ENCODE measurements at regions not wholly inside any gene's neighbourhood (a gene's known extent, or its start where the extent isn't known, plus 50 kb on each side); places are given as distances from the start of the nearest gene placed in this dataset.
"Not testable (repeated sequence)": the region's sequence is repeated elsewhere in the genome, so short reads cannot be mapped to it uniquely, and the experiment has no call there.

GRCh38 chr3:147257944-147258343, 148.4 kb downstream of the ZIC4 start:
- Histone ChIP-seq H3K27me3 (no peaks in the 10 kb centered on the region), H3K4me1 (no peaks in the 10 kb centered on the region), H3K36me3 (no peaks in the 10 kb centered on the region), H3K27ac (no peak overlapping the region), H3K9me3 (no peaks in the 10 kb centered on the region), H3K4me3 (replicated peaks in 1 of 3) (no peak overlapping the region)
- TF ChIP-seq POLR2A (IDR thresholded peaks at IDR 0.05): no peak
- TF ChIP-seq, protein P1, sequence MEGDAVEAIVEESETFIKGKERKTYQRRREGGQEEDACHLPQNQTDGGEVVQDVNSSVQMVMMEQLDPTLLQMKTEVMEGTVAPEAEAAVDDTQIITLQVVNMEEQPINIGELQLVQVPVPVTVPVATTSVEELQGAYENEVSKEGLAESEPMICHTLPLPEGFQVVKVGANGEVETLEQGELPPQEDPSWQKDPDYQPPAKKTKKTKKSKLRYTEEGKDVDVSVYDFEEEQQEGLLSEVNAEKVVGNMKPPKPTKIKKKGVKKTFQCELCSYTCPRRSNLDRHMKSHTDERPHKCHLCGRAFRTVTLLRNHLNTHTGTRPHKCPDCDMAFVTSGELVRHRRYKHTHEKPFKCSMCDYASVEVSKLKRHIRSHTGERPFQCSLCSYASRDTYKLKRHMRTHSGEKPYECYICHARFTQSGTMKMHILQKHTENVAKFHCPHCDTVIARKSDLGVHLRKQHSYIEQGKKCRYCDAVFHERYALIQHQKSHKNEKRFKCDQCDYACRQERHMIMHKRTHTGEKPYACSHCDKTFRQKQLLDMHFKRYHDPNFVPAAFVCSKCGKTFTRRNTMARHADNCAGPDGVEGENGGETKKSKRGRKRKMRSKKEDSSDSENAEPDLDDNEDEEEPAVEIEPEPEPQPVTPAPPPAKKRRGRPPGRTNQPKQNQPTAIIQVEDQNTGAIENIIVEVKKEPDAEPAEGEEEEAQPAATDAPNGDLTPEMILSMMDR (IDR thresholded peaks at IDR 0.05): no peak
- no peak for DNase-seq
- intact Hi-C loops (cut with DNase I): no loop called here
- WGBS, 2 donors: 88 to 92% methylated on average over 2 of the region's 2 CpGs

DNA sequence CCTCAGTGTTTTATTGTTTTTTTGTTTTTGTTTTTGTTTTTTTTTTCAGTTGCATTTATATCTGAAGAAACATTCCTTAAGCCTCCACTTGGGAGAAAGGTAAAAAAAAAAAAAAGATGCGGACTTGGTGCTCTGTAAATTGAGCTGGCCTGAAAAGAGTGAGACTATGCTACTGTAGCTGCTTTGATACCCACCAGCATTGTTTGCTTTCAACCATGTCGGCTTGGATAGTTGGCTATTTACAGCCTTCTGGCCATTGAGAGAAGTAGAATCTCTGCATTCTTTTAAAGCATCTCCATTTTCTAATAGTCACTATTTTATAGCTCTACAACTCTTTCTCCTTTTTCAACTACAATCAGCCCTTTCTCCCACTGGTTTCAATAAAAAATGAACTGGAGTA, 149.6 kb downstream of the ZIC4 start:
- no peaks in the 10 kb centered on the region for H3K9me3 ChIP-seq
- H3K4me1 ChIP-seq: no peaks in the 10 kb centered on the region
- WGBS, 2 donors: 60 to 68% methylated on average over 2 of the region's 2 CpGs
- no peak overlapping the region for H3K4me3 ChIP-seq (replicated peaks in 1 of 3)
- H3K27ac ChIP-seq: no peak overlapping the region
- no peak for TF ChIP-seq POLR2A (IDR thresholded peaks at IDR 0.05)
- TF ChIP-seq, protein P1 (IDR thresholded peaks at IDR 0.05): no peak
- H3K36me3 ChIP-seq: no peaks in the 10 kb centered on the region
- no peak for DNase-seq
- intact Hi-C loops (cut with DNase I): no loop called here
- no peaks in the 10 kb centered on the region for H3K27me3 ChIP-seq

DNA sequence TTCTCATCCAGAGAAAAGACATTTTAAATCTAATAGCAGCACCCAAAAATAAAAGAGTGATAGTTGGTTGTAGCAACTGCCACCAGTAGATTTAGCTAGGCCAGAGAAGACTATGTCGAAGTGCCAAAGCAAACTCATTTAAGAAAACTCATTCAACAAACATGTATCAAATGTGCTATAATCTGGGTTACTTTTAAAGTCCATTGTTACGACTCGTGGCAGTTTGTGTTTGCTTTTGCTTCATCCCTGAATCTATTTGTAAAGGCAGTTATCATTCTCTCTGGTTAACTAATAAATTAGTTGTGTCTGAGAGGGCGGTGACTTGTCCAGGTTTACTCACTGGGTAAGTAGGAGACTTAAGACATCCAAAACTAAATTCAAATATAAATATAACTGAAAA, 159.4 kb downstream of the ZIC4 start:
- Histone ChIP-seq H3K4me3 (replicated peaks in 1 of 3) (no peak overlapping the region), H3K36me3 (no peaks in the 10 kb centered on the region), H3K9me3 (no peaks in the 10 kb centered on the region), H3K4me1 (no peaks in the 10 kb centered on the region), H3K27ac (no peak overlapping the region), H3K27me3 (no peaks in the 10 kb centered on the region)
- 82 to 91% methylated on average over 4 of the region's 4 CpGs for WGBS, 2 donors
- DNase-seq: no peak
- intact Hi-C loops (cut with DNase I): no loop called here
- no peak for TF ChIP-seq POLR2A (IDR thresholded peaks at IDR 0.05)
- TF ChIP-seq, protein P1 (IDR thresholded peaks at IDR 0.05): no peak

DNA sequence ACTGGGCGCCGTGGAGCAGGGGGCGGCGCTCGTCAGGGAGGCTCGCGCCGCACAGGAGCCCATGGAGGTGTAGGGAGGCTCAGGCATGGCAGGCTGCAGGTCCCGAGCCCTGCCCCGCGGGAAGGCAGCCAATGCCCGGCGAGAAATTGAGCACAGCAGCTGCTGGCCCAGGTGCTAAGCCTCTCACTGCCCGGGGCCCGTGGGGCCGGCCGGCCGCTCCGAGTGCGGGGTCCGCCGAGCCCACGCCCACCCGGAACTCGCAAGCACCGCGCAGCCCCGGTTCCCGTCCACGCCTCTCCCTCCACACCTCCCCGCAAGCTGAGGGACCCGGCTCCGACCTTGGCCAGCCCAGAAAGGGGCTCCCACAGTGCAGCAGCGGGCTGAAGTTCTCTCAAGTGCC, 160.7 kb downstream of the ZIC4 start:
- H3K4me1 ChIP-seq; H3K36me3 ChIP-seq; H3K27me3 ChIP-seq; H3K27ac ChIP-seq; DNase-seq; H3K4me3 ChIP-seq (replicated peaks in 1 of 3); H3K9me3 ChIP-seq; intact Hi-C loops (cut with DNase I): not testable (repeated sequence)
- 98 to 99% methylated on average over 20 to 33 of the region's 34 CpGs for WGBS, 2 donors

DNA sequence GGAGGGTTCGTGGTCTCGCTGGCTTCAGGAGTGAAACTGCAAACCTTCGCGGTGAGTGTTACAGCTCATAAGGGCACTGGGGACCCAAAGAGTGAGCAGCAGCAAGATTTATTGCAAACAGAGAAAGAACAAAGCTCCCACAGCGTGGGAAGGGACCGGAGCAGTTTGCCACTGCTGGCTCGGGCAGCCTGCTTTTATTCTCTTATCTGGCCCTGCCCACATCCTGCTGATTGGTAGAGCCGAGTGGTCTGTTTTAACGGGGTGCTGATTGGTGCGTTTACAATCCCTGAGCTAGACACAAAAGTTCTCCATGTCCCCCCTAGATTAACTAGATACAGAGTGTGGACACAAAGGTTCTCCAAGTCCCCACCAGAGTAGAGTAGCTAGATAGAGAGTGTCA, 161.3 kb downstream of the ZIC4 start:
- WGBS, 2 donors: 92% methylated on average over 10 of the region's 10 CpGs
- intact Hi-C loops (cut with DNase I); H3K27ac ChIP-seq; H3K36me3 ChIP-seq; H3K9me3 ChIP-seq; H3K4me3 ChIP-seq (replicated peaks in 1 of 3); H3K4me1 ChIP-seq; H3K27me3 ChIP-seq; DNase-seq: not testable (repeated sequence)

DNA sequence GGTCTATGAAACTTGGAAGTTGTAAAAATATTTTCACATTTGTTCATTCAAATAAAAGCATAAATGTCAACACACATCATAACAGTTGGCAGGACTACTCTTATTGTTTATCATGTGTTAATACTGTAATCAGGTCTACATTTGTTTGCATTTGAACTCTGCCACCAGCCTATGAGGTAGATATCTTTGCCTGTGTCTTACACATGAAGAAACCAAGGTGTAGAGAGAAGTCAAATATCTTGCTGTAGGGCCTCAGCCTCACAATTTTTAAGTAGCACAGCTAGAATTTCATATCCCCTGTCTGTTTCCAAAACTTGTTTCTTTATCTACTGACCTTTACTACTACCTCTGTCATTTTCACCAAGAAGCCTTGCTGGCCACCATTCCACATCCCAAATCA, 161.9 kb downstream of the ZIC4 start:
- TF ChIP-seq, protein P1 (IDR thresholded peaks at IDR 0.05): no peak
- TF ChIP-seq POLR2A (IDR thresholded peaks at IDR 0.05): no peak
- Histone ChIP-seq H3K27ac (no peak overlapping the region), H3K4me3 (replicated peaks in 1 of 3) (no peak overlapping the region), H3K4me1 (no peaks in the 10 kb centered on the region), H3K36me3 (no peaks in the 10 kb centered on the region), H3K9me3 (no peaks in the 10 kb centered on the region), H3K27me3 (no peaks in the 10 kb centered on the region)
- no peak for DNase-seq
- intact Hi-C loops (cut with DNase I): no loop called here

All from thyroid gland (tissue), 4 donors.